SKM-1 treated with dmso at 0.1 percent for 144 hours (cell line): ENCODE measurements at regions not wholly inside any gene's neighbourhood (a gene's known extent, or its start where the extent isn't known, plus 50 kb on each side); places are given as distances from the start of the nearest gene placed in this dataset.
"Not testable (repeated sequence)": the region's sequence is repeated elsewhere in the genome, so short reads cannot be mapped to it uniquely, and the experiment has no call there.

Experiments
- DNase-seq: peaks from one replicate; lab custom pipeline; 2025; ENCODE audit not compliant: unreplicated experiment; lab: John Stamatoyannopoulos, UW

DNA sequence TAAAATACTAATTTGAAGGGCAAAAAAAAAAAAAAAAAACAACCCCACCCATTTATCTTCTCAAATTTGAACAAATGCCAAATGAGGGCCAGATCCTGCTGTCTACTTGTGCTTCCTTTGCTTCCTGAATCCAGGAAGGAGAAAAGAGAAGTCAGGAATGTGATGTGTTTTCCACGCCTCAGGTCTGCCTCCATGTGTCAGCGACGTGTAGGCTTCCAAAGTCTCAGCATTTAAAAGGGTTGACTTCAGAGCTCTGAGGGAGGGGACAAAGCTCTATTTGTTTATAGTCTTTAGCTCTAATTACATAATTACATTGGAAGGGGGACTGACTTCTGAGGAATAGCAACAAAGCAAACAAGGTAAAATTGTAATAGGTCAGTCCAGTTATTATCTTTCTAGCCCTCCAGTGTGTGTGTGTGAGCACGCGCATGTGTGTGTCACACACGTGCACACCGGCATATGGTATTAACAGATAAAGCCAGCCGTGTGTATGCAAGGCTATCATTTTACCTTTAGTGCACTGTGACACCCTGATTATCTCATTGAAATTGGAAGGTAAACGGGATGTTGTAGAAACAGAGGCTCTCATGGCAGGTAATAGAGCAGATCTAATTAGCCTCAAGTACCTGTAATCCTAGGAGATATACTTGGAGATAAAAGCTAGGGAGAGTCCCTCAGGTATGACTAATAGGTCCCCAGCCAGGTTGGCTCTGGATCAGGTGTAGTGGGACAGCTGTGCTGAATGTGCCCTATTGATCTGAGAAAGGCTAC, 911.4 kb upstream of the ZEB2 start:
- DNase-seq = no peak

DNA sequence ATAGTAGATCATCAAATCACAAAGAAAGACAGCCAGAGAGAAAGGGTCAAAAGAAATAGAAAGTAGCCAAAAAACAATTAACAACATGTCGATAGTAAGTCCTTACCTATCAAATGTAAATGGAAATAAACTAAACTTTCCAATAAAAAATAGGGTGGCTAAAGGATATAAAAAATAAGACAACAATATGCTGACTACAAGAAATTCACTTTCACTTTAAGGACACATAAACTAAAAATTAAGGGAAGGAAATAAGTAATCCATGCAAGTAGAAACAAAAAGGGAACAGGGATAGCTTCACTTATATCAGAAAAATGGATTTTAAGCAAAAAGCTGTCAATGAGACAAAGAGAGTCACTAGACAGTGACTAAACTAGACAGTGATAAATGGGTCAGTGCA, 903.9 kb upstream of the ZEB2 start:
- no peak for DNase-seq

DNA sequence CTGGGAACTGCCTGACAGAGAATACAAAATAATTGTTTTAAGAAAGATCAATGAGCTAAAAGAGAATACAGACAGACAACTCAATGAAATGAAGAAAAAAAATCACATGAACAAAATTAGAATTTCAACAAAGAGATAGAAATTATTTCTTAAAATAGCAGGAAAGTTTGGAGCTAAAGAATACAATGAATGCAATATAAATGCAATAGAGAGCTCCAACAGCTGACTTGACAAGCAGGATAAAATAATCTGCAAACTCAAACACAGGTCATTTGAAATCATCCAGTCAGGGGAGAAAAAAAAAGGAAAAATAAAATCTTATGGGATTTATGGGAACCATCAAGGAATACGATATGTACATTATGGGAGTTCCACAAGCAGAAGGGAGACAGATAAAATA, 902.7 kb upstream of the ZEB2 start:
- no peak for DNase-seq

DNA sequence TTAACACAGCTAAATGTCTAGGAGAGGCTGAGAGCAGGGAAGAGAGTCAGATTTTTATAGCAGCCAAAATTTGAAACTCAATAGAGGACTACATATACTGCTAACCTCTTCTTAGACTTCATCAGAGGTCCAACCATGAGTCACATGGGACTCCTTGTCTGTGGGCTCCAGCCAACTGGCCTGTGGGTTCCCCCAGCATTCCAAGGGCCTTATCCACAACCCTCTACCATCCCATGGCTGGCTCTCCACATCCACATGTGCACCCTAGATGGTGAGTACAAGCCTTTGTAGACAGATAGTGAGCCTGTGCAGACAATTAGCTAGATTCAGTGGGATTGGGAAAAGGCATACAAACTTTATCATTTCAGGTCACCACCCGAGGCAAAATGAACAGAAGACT, 901.9 kb upstream of the ZEB2 start:
- DNase-seq = no peak

DNA sequence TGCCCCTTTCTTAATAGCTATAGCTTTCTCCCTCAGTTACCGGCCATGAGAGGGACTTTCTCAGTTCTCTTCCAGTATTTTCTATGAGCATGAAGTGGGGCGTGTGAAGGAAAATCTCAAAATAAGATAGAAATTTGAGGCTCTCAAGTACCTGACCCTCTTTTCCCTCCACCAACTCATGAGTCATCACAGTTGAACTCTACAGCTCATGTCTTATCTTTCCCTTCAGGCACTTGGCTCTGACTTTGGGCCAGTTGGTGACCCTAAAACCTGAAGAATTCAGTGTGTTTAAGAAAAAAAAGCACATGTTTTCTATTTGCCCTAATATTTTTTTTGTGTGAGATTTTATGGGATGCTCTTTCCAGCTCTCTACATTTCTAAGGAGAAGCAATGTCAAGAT, 896.7 kb upstream of the ZEB2 start:
- DNase-seq = no peak

DNA sequence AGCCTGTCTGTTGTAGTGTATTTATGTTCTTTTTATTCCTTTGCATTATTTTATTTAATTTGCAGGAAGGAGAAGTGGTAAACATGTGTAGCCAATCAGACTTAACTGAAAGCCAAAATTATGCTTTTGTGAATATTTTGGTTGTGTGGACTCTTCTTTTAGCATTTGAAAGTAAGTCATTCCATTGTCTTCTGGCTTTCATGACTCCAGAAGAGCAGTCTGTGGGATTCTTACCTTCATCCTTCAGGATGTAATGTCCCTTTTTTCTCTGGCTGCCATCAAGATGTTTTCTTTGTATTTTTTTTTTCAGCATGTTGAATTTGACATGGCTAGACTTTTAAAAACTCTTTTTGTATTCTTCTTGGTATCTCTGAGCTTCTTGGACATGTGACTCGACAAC, 895.2 kb upstream of the ZEB2 start:
- no peak for DNase-seq

DNA sequence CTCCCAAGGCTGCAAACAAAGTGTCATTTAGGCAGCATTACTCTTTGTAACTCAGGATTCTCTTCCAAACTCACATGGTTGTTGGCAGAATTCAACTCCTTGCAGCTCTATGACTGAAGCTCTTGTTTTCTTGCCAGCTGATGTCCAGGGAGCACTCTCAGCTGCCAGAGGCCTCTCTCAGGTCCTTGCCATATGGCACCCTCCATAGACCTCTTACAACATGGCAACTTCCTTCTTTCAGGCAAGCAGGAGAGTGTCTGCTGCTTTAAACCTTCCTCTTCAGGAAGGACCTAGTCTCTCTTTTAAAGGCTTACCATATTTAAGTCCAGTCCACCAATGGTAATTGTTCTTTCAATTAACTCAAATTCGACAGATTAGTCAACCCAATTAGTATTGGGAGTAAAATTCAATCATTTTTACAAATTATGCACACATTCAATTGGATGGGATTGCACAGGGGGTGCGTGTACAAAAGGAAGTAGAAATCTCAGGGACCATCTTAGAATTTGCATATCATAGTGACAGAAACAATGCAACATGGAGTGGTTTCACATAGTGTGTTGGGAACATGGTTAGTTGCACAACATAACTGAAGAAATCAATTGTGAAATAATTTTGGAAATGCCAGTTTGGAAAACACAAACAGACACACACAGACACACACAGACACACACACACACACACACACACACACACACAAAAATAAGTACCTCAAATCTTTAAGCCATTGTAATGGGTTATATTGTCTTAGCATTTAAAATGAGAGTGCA, 893.5 kb upstream of the ZEB2 start:
- no peak for DNase-seq

DNA sequence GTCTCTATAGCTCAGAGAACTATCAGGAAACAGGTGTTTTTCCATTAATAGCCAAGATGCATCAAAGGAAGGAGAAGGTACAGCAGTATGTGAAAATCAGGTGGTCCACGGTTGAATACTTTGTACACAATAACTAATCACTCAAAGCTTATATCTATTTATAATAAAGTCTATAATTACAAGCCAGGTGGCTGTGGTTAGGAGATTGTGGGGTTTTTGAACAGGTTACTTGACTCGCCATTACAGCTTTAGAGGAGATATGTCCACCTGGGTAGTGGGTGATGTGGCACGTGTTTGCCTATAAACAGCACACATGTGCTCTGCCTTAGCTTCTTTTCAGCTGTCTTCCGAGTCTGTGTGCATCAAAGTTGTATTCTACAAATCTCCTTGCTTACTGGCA, 892.2 kb upstream of the ZEB2 start:
- no peak for DNase-seq

DNA sequence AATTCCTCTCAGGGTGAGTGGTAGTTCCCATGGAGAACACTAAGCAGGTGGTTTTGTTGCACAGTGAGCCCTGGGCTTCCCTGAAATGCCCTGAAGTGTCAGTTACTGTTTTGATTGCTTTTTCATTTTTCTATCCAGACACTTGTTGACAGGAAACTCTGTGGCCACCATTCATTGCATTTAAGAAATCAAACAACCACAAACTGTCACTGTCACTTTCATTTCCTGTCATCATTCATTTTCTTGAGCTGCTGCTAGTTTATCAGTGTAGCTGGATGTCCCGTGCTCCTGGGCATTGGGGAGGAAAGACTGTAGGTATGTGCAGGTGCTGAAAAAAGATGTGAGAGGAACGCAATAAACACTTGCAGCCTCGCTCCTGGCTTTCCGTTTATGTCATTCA, 891.6 kb upstream of the ZEB2 start:
- no peak for DNase-seq

DNA sequence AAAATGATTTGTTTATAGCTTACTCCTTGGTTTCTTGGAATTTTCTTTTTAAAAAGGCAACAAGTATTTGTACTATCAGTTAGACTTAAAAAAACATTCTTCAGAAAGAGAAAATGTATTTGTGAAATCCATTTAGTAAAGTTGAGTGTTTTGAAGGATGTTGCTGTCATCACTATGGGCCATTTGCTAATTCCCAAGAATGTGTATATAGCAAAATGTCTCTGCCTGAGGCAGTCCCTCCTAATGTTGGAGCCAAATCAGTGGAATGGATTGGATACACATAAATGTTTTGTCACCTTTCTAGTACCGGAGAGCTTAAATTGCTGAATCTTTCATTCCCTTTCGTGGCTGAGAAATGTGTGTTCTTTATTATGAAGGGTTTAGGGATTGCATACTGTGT, 890.2 kb upstream of the ZEB2 start:
- DNase-seq = no peak

DNA sequence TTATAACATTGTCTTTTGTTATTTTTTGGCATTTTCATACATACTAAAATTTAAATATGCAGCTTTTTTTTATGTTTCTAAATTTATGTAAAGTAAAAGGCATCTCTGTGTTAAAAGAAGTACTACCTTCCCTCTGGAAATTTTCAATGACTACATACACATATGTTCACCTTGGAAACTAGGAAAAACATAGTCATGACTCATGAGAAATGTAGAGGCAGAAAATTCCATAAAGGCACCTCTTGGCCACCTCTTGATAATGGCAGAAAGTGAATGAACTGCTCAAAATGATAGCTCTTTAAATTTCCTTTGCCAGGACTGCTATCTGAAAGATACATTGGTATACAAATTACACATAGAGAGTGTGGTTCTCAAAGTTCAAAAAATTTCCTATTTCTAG, 889.1 kb upstream of the ZEB2 start:
- no peak for DNase-seq

DNA sequence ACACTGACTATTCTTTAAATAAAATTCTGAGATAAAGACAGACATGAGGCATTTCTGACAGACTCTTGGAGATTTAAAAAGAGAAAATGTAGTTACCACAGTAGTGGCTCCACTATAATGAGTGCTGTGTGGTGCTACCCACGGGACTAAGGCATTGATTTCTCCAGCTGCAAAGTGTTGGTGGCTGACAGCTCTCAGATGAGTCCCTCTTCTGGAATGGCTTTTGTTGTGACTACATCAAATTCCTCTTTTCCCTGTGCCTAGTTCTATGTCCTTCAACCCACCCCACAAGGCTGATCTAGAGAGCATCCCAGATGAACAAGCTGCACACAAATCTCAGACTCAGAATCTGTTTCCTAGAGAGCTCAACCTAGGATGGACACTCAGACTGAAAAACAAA, 884.8 kb upstream of the ZEB2 start:
- DNase-seq = no peak

DNA sequence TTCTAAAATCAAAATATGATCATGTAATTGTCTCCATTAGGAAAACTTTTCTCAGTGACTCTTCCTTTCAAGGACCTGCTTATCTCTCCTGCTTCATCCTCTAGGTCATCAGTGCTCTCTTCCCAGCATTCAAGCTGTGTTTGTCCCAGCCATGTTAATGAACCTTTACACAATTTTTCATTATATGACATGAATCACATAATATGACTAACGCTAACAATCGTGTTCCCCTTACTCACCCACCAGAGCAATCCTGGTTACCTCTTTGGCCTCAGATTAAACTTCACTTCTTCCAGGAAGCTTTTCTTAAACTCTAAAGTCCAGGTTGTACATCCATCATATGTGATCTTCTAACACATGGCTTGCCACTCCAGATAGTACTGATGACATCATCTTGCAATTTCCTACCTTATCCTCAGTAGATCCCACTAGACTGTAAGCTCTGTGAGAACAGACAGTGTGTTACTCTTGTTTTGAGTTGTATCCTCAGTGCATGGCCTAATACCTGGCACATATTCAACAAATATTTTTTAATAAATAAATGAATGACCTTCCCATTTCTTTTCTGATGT, 882.9 kb upstream of the ZEB2 start:
- no peak for DNase-seq

DNA sequence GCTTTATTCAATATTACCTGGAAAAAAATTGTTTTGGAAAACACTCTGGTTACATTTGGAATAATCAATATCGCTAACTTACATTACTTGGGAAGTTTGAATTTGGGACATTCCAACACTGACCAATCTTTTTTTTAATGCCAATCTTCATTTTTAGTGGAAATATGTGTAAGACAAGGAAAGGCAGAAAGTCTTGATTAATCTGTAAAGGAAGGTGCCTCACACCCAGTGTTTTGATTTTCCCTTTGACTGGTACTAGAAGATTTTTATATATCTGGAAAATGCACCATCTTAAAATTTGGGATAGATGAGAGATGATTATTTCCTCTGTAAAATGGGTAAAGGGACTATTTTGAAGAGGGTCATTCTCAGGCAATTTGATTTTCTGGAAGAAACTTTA, 879.2 kb upstream of the ZEB2 start:
- DNase-seq = no peak

DNA sequence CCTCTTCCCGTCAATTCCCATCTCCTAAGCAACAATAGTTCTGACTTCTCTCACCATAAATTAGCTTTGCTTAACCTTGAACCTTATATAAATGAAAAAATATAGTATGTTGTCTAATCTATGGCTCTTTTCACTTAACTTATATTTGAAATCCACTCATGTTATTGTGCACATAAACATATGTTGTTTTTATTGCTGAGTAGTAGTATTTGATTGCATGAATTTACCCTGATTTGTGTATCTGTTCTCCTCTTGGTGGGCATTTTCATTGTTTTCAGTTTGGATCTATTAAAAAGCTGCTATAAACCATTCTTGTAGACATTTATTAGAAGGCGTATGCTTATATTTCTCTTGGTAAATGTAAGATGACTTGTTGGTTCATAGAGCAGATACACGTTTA, 874.3 kb upstream of the ZEB2 start:
- no peak for DNase-seq

DNA sequence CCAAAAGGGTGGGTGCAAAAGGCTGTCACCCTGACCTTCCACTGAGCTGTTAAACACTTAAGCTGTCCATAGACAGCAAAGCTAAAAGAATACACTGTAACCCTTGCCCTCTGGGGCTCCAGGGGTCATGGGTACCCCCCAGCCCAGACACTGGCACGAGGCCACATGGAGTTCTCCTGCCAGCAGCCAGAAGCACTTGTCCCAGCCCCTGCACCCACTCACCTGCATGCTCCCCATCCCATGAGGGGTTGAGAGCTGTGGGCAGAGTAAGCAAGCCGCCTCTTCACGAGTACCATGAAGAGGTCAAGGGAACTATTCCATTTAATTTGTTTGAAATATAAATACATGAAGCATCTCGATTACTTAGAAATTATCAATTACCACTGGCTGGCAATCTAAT, 867.1 kb upstream of the ZEB2 start:
- DNase-seq = no peak

DNA sequence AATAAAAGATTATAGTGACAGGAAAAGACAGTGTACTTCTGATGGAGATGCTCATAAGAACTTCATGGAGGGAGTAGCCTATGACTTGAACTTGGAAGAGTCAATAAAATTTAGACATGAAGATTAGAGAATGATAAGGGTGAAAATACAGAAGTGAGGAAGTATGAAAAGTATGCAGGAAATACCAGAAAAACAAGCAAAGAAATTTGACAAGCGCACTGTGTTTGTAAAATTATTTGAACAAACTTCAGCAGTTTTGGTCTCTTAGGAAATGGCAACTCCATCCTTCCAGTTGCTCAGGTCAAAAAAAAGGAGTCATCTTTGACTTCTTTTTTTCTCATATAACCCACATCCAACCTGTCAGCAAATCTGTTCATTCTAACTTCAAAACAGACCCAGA, 864.0 kb upstream of the ZEB2 start:
- DNase-seq = no peak

DNA sequence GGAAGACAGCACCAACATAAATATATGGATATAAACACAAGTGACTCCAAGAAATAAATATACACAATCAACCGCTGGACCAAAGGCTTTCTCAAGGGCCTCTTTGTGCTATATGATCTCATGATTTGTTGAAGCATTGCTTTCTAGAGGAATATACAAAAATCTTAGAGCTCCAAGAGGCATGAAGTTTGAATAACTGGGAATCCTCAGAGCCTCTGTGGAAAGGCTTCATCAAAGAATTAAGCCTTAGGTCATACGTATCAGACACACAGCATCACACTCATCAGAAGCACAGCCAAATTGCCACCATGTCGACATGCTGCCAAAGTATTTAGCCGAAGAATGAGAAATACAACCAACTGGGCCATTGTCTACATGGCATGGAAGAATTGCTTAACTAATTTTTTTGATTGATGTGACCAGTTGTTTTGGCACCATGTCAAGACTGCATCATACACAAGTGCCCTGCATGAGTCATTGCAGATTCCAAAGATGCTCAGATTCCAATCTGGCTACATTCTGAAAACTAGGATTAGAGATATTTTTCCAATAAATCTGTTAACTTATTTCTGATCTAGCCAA, 860.6 kb upstream of the ZEB2 start:
- DNase-seq = no peak

DNA sequence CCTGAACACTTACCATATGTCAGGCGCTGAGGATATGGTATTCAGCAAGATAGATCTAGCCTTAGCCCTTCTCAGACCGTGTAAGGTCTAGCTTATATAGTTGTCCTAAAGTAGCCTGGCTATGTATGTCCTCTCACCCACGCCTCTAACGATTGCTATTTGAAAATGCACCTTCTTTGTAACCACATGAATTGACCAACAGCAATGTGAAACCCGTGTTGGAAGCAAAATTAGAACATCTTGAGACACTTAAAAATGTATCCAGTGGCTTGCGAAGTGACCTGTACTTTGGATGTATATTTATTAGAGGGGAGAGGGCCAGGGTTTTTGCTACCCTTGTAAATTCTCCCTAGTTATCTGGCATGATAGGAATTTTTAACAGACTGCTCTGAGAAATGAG, 860.0 kb upstream of the ZEB2 start:
- no peak for DNase-seq

DNA sequence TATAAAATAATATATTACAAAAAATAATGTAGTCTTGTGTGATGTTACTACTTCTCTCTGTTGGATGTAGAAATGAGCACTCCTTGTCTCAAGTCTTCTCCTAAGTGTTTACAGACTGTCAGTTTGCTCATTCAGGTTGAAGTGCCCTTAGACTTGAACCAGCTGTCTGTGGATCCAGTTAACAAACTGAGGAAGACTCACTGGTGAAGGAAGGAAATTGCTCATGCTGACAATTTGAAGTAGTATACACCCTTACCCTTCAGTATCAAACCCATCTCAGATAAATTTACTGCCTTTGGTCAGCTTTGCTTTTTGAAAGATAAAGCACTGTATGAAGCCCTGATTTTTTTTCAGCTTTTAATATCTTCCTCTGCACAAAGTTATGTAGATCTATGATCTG, 854.2 kb upstream of the ZEB2 start:
- DNase-seq = no peak

DNA sequence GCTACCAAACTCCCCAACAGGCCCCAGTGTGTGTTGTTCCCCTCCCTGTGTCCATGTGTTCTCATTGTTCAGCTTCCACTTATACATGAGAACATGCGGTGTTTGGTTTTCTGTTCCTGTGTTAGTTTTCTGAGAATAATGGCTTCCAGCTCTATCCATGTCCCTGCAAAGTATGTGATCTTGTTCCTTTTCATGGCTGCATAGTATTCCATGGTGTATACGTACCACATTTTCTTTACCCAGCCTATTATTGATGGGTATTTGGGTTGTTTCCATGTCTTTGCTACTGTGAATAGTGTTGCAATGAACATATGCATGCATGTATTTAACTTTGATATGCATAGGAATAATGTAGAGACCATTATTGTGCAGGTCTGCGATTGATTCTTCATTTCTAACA, 847.4 kb upstream of the ZEB2 start:
- DNase-seq = not testable (repeated sequence)

DNA sequence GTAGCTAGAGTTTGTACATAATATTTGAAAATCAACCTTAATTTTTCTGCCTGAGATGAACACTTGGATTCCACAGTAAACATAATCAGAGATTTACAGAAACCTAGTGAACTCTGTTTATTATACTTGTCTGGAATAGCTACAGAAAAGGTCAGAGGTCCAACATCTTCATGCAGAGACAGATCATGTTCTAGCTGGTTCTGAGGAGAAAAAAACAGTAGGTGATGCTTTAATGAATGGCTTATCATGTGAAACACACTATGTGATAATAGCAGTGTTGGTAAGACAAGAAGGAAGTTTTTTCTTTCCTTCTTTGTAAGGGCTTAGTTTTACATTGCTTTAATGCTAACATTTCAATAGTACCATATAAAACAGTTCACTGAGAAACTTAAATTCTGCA, 846.4 kb upstream of the ZEB2 start:
- DNase-seq = no peak
